NCI-H748 (cell line): ENCODE measurements at regions not wholly inside any gene's neighbourhood (a gene's known extent, or its start where the extent isn't known, plus 50 kb on each side); places are given as distances from the start of the nearest gene placed in this dataset.

ENCODE experiments used
- DNase-seq: peaks from one replicate; lab custom pipeline; 2025; ENCODE audit not compliant: unreplicated experiment; lab: John Stamatoyannopoulos, UW

- DNase-seq, result no peak
These were observed 49.7 kb downstream of the CYRIA start for GRCh38 chr2:16615687-16616615.

GRCh38 chr2:16615246-16615645 lies 50.4 kb downstream of the CYRIA start:
- no peak for DNase-seq

DNA sequence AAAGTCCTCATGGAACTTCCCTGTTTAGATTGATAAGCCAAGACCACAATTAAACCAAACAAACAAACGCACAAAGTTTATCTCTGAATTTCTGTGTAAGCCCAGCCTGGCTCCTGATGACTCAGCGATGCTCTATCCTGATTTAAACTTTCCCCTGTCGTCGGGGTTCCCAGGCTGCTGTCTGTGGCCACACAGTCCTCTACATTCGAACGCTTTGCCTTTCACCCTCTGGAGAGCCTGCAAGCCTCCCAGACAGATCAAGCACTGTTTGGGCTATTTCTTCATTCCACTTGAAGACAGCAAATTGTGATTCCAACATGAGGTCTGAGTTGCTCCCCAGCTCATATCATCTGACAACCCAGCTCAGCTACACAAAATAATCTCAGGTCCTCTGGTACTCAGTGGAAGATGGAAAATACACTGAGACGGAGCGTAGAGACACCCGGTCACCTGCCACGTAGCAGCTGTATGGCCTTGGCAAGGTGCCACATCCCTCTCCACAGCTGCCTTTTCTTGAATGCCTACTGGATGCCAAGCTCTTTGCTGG lies 51.2 kb downstream of the CYRIA start:
- DNase-seq, result peak; percentile 77

GRCh38 chr2:16613539-16614011 lies 52.1 kb downstream of the CYRIA start:
- DNase-seq, result peak; percentile 58

DNA sequence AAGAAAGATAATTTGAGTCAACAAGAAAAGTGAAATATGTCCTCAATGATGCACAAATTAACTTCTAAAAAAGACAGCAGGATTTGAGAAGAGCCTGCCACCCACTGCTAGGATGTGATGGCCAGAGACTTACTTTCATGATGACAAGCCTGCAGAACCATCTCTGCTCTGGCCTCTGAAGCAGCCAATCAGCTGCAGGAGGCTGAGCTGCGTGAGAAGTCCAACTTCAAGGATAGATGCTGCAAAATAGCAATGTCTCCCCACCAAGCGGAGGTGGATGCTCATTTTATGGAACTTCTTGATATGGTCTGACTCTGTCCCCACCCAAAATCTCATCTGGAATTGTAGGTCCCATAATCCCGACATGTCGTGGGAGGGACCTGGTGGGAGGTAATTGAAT lies 53.1 kb downstream of the CYRIA start:
- no peak for DNase-seq

DNA sequence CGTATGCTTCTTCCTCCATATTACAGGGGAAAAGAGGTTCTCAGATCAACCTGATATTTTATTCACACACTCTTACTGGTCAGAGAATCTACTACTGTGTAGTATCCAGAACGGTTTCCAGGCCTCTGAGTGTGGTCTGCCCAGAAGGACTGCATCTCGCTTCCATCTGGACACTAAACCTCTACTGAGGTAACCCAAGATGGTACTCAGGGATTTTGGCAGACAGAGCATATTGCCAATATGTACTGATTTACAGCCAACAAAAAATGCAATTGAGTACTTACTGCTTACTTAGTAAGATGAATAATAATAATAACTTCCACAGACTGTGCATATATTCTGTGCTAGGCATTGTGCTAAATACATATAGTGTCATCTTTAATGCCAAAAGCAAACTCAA lies 55.8 kb downstream of the CYRIA start:
- DNase-seq, result no peak

DNA sequence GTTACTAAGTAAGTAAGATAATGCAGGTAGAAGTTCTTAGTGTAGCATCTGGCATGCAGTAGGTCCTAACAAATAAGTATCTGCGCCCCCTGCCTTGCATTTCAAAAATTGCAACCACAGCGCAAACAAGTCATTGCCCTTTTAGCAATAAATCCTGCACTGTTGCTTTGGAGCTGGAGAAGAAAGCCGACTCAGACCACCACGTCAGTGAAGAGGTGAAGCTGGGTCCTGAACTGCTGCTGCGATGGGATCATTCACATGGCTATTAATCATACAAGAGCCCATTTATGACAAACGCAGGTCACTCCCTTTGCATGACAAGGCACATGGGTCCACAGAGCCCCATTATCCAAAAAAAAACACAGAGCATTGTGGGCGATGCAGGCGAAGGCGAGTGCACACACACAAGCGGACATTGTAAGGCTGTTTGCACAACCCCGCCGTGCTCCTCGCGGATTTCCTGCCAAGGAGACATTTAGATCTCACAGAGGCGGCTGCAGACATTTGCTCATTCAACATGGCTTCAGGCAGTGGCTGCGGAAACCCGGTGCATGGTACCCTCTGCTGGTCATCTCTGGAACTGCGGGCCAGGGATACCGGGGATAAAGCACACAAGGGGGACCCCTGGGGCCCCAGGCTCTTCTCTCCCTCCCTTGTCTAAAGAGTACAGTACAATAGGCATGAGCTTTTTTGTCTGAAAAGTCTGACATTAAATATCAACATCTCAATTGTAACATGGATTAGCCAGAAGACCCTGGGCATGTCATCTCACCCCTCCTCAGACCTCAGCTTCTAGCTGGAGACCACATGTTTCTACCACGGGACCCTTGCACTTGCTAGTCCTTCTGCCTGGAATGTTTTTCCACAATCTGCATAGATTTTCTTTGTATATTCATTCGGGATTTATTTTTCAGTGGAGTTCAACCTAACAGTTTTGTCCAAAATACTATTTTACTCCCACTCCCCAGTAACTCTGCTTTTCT lies 56.7 kb downstream of the CYRIA start:
- DNase-seq, result peak; percentile 92

DNA sequence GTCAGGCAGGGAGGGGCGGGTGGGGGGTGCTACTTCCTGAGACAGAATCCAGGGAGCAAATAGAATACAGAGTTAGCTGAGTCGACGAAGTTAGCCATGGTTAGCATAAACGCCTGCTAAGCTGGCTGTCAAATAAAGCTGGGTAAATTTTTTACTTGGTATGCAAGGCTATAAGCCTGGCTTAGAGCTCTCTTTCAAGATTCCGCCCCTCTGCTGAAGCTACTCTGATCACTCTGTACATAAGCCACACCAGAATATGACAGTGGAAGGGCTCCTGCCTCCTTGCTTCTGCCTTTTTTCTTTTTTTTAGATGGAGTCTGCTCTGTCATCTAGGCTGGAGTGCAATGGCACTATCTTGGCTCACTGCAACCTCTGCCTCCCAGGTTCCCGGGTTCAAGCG lies 58.3 kb downstream of the CYRIA start:
- DNase-seq, result no peak

GRCh38 chr2:16604236-16604635 lies 61.4 kb downstream of the CYRIA start:
- no peak for DNase-seq

- DNase-seq, result no peak
These were observed 74.2 kb downstream of the CYRIA start for GRCh38 chr2:16591370-16591933.

DNA sequence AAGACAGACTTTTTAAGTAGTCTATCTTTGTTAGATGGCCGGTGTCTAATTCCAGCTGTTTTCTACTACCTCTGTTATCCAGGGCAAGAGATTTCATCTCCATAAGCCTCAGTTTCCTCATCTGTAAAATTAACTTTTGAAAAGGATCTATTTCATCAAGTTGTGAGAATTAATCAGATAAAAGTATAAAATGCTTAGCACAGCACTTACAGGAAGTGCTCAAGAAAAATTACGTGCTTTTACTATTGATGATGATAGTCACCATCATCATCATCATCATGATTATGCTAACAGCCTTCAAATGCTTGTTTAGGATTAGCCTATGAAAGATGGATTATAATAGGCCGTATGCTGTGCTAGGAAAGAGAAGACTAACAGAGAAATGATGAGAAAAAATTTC lies 76.2 kb downstream of the CYRIA start:
- DNase-seq, result no peak

GRCh38 chr2:16588565-16588964 lies 77.1 kb downstream of the CYRIA start:
- DNase-seq, result no peak

- no peak for DNase-seq
These were observed 78.0 kb downstream of the CYRIA start for GRCh38 chr2:16587601-16588000.

DNA sequence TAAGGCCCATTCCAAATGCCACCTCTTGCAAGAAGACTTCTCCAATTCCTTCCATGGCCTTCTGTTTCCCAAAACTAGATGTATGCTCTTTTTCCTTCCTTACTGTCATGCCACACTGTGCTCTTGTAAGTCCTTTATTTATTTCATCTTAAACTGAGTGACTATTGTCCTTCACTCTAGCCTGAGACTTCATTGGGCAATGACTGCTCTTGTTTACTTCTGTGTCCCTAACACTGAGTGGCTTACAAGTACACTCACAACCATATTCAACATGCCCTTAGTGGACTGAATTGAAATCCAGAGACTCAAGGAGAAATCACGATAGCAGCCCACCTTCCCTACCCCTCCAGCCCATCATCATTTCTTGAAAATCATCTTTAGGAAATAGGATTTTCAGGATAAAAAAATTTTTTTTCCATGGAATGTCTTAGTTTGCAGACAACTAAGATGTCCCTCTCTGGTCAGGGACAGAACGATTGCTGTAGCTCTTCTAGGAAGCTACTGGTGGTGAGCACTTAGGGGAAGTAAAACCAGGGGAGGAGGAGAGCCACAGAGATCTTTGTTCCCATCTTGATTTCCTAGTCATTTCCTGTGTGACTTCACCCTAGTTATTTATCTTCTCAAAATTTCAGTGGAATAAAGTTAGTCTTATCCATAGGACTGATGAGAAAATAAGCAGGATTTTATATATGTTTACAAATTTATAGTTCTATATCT lies 80.7 kb downstream of the CYRIA start:
- no peak for DNase-seq

GRCh38 chr2:16584084-16584483 lies 81.5 kb downstream of the CYRIA start:
- DNase-seq, result no peak

GRCh38 chr2:16581241-16581640 lies 84.4 kb downstream of the CYRIA start:
- DNase-seq, result no peak

- DNase-seq, result no peak
These were observed 87.6 kb downstream of the CYRIA start for GRCh38 chr2:16578081-16578480.

DNA sequence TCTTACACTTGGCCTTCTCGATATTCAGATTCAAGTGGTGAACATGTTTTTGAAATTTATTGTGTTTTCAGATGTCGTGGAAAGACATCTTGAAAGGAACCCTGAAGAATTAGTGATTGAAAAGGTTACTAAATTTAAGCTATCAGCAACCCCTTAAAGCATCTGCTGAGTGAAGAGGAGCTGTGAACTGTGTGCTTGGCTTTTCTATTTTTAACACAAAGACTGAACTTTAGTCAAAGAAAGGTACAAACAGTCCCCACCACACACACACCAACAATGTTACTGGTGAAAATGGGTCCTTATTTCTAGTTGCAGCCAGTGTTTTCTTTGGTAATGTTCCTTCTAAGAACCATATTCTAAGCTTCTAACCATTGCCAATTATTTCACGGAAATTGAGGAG lies 95.1 kb downstream of the CYRIA start:
- DNase-seq, result no peak

DNA sequence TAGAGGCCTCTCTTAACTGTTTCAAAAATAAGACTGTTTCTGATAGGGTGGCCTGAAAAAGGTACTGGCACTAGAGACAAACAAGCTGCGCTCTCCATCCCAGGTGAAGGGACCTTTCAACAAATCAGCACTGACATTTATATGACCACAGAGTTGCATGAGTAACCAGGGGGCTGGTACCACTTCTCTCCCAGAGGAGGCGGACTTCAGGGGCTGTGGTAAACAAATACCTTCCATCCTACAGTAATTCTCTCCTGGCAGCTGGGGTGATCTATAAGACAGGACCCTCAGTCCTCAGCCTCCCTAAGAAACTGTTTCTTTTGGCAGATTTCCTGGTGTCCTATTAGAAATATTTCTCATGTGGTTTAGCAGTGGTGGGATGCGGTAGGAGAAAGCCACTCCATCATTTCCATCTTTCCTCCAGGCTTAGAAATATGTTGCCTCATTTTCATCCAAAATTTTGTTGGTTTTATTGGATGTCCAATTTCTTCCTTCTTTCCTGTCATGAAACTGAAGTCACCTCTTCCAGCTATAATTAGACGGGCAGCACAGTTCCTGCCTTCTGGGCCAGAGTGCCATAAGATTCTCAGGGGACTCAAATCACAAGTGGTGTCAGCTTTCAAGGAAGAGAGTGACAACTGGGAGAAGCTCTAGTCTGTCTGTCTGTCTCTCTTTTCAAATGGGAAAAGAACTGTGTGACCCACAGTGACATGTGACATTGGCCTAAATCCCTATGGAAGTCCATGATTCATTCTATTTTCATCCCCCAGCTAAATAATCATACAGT lies 96.4 kb downstream of the CYRIA start:
- no peak for DNase-seq

DNA sequence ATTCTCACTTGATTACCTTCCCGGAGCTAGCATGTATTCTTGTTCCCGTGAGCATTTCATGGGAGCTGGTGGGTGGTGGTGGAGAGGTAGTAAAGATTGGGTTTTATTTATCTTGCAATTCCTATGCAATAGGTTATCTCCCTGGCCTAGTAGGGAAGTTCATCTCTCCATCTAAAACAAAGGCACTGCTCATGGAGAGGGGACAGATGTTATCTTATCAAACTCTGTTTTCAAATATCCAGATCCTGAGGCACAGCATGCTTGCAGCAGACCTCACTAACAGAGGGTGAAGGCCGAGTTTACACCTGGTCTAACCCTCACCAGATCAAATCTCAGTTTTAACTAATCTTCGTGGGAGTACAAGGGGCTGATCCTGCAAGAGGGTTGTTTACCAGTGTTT lies 98.9 kb downstream of the CYRIA start:
- DNase-seq, result no peak
